Posterior vena cava (tissue), 2 donors: ENCODE measurements at regions not wholly inside any gene's neighbourhood (a gene's known extent, or its start where the extent isn't known, plus 50 kb on each side); places are given as distances from the start of the nearest gene placed in this dataset.

Source experiments
- DNase-seq: peaks from one replicate; pipeline ENCODE4 v3.0.0-alpha.2; 2020; ENCODE audit warnings: low spot score
- intact Hi-C, 2 donors: fragments of 100-400 bp; cut with DNase I; formaldehyde crosslinking; loops; one replicate each; pipeline versions ENCODE4 v1.14.1 to v1.14.2; 2022 to 2023
- donor health status: DM: yes; HTN: yes; CAD: no.
- donor health status: DM: yes; HTN: yes; CAD: no.

DNA sequence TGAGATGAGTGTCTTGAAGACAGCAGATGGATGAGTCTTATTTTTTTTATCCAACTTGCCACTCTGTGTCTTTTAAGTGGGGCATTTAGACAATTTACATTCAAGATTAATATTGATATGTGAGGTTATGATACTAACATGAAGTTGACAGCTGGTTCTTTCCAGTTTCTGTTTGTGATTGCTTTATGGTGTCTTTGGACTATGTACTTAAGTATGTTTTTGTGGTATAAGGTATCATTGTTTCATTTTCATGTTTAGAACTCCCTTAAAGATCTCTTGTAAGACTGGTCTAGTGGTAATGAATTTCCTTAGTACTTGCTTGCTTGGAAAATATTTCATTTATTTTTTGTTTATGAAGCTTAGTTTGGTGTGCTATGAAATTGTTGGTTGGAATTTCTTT is 550.3 kb upstream of the NOVA1 start:
- intact Hi-C loops: no loop called here
- DNase-seq: no peak

DNA sequence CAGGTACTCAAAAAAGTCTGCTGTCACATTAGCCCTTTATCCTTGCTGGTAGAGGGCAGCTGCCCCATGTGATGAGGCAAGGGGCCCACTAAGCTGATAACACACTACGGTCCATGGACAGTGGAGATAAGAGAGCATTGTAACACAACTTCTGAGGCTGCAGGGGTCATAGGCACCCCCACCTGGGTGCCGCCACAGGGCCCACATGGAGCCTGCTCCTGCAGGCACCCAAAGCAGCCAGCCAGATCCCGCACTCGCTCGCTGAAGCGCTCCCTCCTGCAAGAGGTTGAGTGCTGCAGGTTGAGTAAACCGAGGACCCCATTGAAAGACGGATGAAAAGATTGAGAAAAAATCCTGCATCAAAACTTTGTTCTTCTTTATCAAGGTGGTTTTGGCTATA is 566.3 kb upstream of the NOVA1 start:
- no peak for DNase-seq
- intact Hi-C loops: no loop called here

DNA sequence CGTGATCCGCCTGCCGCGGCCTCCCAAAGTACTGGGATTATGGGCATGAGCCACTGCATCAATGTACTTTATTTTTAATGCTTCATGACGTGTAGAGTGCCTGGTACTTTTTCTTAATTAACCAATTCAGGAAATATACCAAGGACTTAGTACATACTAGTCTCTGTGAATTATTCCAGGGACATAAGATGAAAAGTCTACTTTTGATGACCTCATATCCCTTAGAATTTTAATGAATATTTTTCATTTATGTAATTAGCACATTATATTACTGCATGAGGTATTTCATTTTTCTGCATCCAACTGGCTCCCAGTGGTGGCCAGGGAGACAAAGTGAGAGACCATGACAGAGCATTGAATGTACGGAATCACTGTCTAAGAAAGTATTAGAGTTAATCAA is 577.7 kb upstream of the NOVA1 start:
- intact Hi-C loops: no loop called here
- DNase-seq: no peak

DNA sequence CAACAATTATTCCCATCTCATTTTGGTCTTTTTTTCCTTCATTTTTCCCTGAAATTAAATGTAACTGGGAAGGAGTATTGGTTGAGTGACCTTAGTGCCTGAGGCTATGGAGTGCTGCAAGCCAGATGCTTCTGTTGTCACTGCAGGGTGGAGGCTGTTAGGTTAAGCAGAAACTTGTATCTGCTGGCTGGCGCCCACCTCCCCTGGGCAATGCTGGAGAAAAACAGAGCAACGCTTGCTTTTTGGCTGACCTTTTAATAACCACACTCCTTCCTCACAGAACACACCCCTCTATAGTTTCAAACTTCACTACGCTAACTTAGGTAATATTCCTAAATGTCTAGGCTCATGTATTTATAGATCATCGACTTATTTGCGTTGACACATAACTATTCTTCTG is 583.5 kb upstream of the NOVA1 start:
- intact Hi-C loops: no loop called here
- no peak for DNase-seq

DNA sequence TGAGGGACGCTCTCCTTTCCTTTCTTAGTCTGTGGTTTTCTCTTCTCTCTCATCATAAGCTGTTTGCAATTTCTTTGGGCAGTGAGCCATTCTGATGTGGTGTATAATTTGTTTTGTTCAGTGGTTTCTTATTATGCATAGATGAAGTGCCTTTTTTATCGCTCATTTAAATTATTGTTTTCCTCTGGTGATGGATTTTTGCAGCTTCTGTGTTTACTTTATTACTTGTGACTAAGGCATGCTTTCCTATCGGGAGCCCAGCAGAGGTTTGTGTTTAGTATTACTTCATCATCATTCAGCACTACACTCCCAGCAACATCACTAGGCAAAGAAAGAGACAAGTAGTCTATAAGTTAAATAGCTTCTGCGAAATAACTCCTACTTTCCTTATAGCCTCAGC is 586.6 kb upstream of the NOVA1 start:
- DNase-seq: no peak
- intact Hi-C loops: no loop called here

DNA sequence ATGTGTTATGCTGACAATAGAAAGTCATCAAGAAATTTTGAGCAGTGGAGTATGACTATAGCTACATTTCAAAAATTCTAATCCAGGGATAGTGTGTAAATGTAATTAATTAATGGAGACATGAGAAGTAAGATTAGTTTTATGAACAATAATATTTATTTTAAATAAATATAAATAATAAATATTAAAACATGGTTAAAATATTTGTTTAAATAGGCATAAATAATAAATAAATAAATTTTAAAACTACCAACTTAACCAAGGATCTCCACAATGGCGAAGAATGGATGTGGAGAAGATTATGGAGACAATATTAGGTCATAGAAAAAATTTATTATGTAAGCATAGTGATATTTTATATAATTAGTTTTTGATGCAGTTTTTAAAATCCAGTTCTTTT is 588.2 kb upstream of the NOVA1 start:
- DNase-seq: no peak
- intact Hi-C loops: no loop called here

DNA sequence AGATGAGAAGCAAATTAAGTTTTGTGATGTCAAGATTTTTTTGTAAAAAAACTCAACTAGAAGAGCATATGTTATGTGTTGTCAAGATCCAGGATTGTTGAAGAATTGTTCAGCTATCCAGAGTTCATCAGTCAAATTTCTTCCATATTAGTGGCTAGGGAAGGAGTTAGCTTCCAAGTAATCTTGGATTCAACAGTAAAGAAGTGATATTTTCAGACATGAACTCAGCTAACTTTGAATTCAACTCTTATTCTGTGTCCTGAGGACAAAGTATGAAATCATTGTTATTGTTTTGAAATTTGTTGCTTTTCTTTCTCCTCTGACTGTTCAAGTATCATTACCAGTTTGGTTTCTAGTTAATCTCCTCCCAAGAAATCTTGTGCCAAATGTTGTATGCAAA is 589.3 kb upstream of the NOVA1 start:
- intact Hi-C loops: no loop called here

DNA sequence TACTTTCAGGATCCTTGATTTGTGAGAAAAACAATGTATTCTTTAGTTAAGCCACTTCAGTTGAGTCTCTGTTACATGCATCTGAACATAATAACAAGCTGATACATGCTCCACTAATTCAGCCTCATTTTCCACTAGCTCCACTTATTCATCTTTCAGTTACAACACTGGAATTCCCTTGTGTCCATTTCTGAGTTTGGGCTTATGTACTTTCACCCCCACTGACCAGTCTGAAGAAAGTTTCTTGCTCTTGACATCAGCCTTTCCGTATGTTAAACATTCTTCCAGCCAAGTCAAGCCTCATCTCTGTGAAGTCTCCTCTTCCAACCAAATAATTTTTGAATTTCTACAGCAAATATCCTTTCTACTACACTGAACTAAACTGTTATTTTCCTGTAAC is 592.5 kb upstream of the NOVA1 start:
- intact Hi-C loops: no loop called here
- no peak for DNase-seq

More for the DNA sequence above, 589.3 kb upstream of the NOVA1 start:
- no peak for DNase-seq

DNA sequence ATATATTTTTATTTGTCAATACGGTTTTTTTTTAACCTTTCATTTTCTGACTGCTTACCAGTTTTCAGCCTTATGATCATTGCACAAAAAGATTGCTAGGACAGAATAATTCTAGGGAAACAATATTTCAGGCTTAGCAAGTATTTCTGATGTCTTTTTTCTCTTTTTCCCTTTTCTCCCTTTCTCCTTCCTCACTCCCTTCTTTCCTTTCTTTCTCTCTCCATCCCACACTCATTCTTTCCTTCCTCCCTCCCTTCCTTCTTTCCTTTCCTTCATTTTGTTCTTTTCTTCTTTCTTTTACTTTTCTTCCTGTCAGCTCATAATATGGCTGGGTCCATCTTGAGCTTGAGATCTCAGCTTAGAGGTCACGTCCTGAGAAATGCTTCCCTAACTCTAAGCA is 601.4 kb upstream of the NOVA1 start:
- no peak for DNase-seq
- intact Hi-C loops: no loop called here

DNA sequence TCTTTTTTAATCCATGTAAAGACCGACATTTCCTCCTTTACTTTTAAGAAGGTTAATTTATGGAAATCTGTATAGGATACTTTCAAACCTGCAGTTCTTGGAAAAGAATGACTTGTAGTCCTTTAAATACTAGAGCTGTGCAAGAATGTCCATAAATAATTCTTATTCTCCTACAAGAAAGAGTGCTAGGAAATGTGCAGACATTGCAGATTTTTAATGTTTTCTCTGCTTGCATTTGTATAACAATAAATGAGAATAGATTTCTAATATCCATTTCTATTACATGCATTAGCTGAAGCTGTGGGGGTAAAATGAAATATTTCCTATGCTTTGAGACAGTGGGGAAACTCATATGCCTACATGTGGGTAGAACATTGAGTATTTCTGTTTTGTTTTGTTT is 607.2 kb upstream of the NOVA1 start:
- intact Hi-C loops: no loop called here
- no peak for DNase-seq

DNA sequence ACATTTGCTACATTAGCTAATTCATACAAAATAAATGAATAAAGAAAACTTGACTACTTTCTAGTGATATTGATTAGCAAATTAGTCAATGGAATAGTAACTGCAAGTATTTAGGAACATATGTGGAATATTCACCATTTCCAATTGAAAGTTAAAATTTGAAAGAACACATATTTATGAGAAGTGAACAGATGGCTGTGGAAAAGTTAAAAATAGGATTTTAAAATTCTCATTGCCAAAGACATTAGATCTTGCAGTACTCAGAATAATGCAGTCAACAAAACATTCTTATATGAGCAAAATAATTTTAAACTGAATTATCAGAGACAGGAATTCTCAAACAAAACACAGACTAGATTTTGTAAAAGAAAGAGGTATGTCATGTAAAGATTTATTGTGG is 613.9 kb upstream of the NOVA1 start:
- intact Hi-C loops: no loop called here
- no peak for DNase-seq

DNA sequence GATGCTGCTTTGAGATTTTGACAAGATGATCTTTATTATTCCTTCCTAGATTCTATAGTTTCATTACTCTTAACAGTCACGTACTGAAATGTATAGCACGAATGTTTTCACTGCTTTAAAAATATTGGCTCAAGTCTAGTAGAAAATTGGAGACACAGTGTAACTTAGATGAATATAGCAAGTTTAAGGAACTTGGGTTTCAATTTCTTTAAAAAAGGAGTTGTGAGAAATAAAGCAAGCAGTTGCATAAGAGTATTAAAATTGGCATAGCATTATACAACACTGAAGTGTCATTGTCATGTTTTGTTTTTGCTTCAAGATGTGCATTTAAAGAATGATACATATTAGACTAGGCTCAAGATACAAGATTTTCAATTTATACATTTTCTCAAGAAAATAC is 624.8 kb upstream of the NOVA1 start:
- DNase-seq: no peak
- intact Hi-C loops: no loop called here

DNA sequence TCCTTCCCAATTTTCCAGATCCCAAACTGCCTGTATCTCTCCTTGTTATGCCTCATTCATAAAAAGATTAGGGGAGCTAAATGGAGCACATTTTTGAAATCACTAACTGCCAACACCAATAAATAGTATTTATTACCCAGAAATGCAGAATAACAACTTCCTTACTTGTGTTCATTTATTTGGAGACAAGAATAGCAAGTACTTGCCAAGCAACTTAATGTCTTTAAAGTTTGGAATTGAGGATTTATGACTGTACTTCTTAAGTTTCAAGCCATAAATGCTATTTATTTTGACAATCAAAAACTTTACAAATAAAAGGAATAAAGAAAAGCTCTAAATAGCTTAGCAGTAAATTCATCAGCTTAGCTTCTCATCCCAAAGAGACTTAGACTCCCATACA is 626.1 kb upstream of the NOVA1 start:
- intact Hi-C loops: no loop called here
- DNase-seq: no peak

DNA sequence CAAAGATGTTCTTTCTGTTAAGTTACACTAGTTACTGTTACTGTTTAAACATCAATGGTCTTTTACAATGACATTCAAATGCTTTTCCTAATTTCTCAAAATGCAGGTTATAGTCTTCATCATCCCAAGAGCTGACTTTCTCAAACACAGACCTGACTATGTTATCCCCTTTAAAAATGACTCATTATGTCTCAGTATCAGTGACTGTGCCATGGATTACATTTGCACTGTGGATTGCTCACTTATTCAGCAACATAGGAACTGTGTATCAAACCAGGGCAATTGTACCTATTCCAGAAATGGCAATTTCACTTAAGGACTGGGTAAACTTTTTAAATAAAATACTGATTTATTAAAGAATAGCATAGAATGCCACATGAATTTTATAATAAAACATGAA is 630.2 kb upstream of the NOVA1 start:
- intact Hi-C loops: no loop called here
- no peak for DNase-seq

DNA sequence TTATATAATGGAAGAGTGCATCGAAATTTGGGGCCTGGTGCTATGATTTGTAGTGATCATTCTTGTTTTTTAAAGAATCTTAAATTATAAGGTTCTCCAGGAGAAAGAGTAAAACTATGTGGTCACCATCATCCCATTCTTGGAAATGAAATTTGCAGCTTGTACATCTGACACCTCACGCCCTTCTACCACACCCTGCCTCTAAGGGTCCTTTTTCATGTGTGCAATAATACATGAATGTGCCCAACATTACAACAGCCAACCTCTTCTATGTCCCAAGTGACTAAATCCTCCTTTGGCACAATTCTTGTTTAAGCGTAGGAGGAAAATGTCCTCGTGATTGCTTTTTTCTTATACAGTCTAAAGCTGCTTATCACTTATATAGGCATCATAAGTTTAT is 636.5 kb upstream of the NOVA1 start:
- DNase-seq: no peak
- intact Hi-C loops: no loop called here

DNA sequence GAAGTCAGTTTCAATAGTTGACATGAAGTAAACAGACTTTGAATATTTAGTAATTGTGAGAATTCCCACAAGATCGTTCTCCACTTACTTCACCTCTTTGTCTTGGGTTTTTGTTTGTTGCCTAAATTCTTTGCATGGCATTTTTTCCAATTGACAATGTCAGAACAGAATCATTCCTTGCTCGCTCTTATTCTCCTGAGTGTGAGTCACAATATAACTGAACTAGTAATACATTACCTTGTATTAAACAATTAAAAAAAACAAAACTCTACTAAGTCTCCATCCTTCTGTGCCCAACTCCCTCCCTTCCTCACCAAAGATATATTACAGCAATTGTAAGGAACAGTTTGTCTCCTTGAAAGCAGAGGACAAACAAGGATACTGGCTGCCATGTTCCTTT is 638.8 kb upstream of the NOVA1 start:
- intact Hi-C loops: no loop called here

DNA sequence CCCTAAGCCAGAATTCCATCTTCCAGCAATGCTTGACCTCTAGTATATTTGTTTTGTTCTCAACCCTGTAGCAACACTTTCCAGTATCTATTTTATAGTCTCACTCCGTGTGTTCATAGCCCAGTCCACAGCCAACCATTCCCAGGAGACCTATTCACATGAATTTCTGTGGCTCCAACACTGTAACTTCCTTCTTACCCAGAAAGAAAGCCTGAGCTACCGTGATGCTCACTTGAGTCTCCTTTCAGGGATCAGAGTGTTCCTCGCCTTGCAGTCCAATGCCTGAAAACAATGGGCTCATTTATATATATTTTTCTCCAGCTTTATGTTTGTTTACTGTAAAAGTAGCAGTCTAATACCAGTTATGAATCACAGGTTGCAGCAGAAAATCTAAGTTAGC is 645.0 kb upstream of the NOVA1 start:
- intact Hi-C loops: no loop called here

More for the DNA sequence above, 638.8 kb upstream of the NOVA1 start:
- DNase-seq: no peak

DNA sequence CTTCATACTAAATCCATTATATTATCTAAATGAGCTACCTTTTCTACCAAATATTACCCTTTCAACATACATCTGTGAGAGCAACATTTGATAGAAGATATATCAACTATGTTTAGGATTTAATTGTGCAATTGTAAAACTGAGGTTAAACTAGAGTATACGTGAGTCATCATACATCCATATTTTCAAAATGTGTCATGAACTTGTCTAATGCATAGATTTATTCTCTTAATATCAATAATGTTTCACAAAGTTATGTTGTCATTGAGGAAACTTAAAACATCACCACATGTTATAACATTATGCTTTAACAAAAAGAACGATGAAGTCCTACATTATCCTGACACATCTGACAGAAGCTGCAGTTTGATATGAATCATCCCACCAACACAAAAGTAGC is 645.5 kb upstream of the NOVA1 start:
- intact Hi-C loops: no loop called here

More for the DNA sequence above, 645.0 kb upstream of the NOVA1 start:
- DNase-seq: no peak

DNA sequence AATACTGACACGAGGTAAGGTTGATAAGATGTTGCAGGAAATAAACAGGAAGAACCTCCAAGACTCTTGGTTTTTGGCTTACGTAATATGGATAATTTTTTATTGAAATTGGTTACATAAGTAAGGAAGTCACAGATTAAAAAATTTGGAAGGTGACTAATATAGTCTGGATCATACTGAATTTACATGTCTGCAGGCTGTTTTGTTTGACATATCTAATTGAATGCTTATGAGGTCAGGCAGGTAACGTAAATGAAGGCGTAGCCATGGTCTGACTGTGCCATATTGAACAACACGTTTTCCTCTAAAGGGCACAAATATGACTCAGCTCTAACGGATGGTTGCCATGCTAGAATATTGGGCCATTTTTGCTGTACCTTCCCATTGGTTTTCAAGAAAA is 648.1 kb upstream of the NOVA1 start:
- DNase-seq: no peak
- intact Hi-C loops: no loop called here

More for the DNA sequence above, 645.5 kb upstream of the NOVA1 start:
- no peak for DNase-seq

DNA sequence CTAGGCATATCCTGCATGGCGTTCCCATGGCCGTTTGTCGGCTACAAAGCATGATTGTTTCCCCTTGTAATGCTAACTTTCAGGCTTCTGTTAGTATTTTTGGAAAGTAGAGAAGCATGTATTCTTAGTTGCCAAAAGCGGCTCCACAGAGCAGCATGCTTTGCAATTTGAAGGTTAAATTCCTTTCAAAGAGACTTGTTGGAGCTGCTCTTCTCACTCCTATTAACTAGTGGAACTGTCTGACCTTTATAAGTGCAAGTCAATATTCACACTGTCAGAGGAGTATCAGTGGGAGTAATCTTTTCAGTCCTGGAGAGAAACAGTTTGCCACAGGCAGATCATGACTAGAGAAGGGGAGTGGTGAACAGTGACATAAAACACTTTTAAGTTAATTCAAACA is 656.1 kb upstream of the NOVA1 start:
- DNase-seq: no peak
- intact Hi-C loops: no loop called here

DNA sequence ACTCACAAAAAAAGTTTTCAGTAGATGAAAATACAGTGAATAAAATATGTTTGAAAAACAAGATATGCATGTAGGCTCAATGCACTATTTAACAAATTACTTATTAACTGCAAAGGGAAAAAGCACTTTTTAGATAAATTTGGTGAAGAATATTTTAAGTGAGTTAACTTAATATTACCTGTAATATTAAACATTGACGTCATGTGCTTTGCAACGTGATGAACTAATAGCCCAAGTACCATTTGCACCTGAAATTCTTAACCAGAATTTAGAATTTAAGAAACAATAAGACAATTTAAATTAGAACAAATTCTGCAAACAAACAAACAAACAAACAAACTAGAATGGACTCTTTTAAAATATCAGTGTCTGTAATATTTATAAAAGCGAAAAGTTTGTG is 659.0 kb upstream of the NOVA1 start:
- no peak for DNase-seq
- intact Hi-C loops: no loop called here

DNA sequence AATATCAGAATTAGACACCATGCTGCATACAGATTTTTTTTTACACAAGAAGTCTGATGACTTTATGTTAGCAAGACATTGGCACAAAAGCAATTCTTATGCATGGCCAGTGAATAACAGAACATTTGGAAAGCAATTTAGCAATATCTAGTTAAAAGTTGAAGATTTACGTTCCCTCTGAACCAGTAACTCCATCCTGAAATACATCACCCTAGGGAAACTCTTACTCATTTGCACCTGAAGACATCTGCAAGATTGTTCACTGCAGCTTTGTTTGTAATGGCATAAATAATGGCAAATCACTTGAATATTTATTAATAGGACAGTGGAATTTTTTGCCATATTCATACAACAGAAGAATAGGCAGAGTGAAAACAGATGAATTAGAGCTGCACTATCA is 670.0 kb upstream of the NOVA1 start:
- no peak for DNase-seq
- intact Hi-C loops: no loop called here

DNA sequence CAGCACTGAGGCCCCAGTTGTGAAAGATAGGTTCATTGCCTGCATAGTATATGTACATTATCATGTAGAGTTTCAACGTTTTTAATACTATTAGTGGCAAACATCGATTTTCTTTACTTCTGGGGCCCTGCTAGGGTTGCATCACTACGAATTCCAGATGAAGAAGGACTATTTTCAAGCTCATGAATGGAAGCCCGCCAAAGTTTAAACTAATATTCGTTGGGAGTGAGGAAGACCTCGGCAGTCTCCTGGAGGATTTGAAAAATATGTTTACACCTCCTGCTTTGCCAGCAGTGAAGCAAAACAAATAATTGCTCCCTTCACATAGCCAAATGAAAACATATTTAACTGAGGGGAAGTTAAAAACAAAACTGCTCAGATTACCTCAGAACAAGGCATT is 672.9 kb upstream of the NOVA1 start:
- DNase-seq: no peak
- intact Hi-C loops: no loop called here
